SK-N-SH treated with all-trans-retinoic acid at 6 μM for 48 hours (cell line): ENCODE measurements at regions not wholly inside any gene's neighbourhood (a gene's known extent, or its start where the extent isn't known, plus 50 kb on each side); places are given as distances from the start of the nearest gene placed in this dataset.

Source experiments
- ARNTL ChIP-seq: fragments of 450-650 bp; formaldehyde crosslinking; IDR thresholded peaks from 2 replicates; pipeline ENCODE4 v1.5.0; 2020; ENCODE audit warnings: low read depth, mild to moderate bottlenecking, moderate library complexity, borderline replicate concordance
- ISL1 ChIP-seq: fragments of 250-450 bp; sonication (Bioruptor Pico); IDR thresholded peaks from 2 replicates; pipeline ENCODE4 v2.1.2; 2022; ENCODE audit warnings: mild to moderate bottlenecking, moderate library complexity
- PPARA ChIP-seq: fragments of 250-450 bp; sonication (Bioruptor Pico); IDR thresholded peaks from 2 replicates; pipeline ENCODE4 v1.5.0; 2020; ENCODE audit warnings: mild to moderate bottlenecking, borderline replicate concordance
- SNAI2 ChIP-seq: fragments of 250-450 bp; sonication (Bioruptor Pico); IDR thresholded peaks from 2 replicates; pipeline ENCODE4 v1.5.0; 2020; ENCODE audit warnings: mild to moderate bottlenecking, moderate library complexity
- TCF4 ChIP-seq: fragments of 250-450 bp; sonication (Bioruptor Pico); IDR thresholded peaks from 2 replicates; pipeline ENCODE4 v1.8.0; 2021; ENCODE audit warnings: mild to moderate bottlenecking, moderate library complexity, borderline replicate concordance
- TOX ChIP-seq: fragments of 250-450 bp; sonication (Bioruptor Pico); IDR thresholded peaks from 2 replicates; pipeline ENCODE4 v1.8.0; 2021; ENCODE audit warnings: mild to moderate bottlenecking, moderate library complexity, borderline replicate concordance
- ZFP30 ChIP-seq: fragments of 450-650 bp; formaldehyde crosslinking; IDR thresholded peaks from 2 replicates; pipeline ENCODE4 v1.5.0; 2022; ENCODE audit warnings: mild to moderate bottlenecking, moderate library complexity
- TF ChIP-seq, protein P1 (sequence below): fragments of 250-450 bp; sonication (Bioruptor Pico); IDR thresholded peaks from 2 replicates; pipeline ENCODE4 v1.8.0; 2020; ENCODE audit warnings: mild to moderate bottlenecking, moderate library complexity, borderline replicate concordance
- TF ChIP-seq, protein P2 (sequence below): fragments of 250-450 bp; sonication (Bioruptor Pico); IDR thresholded peaks from 2 replicates; pipeline ENCODE4 v1.5.1; 2021; ENCODE audit warnings: mild to moderate bottlenecking, moderate library complexity

DNA sequence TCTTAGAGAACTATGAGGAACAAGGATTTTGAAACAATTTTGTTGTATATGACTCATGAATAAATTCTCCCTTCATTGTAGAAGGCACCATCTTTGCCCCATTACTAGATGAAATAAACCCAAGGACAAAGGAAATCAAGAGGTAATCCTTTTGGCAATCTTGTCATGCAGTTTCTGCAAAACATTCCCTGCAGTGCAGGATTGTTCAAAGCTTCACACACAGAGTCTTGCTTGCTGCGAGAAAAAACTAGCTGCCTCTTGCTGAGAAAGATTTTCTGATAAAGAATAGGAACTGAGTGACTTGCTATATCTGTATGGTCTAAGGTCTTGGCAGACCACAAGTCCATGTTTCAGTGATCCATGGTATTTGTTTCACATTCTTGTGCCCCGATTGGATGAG, 657.4 kb upstream of the ADGRL4 start:
- no peak for TF ChIP-seq PPARA (CRISPR knock-in tag)
- TF ChIP-seq, protein P1, sequence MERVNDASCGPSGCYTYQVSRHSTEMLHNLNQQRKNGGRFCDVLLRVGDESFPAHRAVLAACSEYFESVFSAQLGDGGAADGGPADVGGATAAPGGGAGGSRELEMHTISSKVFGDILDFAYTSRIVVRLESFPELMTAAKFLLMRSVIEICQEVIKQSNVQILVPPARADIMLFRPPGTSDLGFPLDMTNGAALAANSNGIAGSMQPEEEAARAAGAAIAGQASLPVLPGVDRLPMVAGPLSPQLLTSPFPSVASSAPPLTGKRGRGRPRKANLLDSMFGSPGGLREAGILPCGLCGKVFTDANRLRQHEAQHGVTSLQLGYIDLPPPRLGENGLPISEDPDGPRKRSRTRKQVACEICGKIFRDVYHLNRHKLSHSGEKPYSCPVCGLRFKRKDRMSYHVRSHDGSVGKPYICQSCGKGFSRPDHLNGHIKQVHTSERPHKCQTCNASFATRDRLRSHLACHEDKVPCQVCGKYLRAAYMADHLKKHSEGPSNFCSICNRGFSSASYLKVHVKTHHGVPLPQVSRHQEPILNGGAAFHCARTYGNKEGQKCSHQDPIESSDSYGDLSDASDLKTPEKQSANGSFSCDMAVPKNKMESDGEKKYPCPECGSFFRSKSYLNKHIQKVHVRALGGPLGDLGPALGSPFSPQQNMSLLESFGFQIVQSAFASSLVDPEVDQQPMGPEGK = no peak
- no peak for TF ChIP-seq TCF4 (CRISPR knock-in tag)
- no peak for TF ChIP-seq ISL1 (CRISPR knock-in tag)
- TF ChIP-seq, protein P2, sequence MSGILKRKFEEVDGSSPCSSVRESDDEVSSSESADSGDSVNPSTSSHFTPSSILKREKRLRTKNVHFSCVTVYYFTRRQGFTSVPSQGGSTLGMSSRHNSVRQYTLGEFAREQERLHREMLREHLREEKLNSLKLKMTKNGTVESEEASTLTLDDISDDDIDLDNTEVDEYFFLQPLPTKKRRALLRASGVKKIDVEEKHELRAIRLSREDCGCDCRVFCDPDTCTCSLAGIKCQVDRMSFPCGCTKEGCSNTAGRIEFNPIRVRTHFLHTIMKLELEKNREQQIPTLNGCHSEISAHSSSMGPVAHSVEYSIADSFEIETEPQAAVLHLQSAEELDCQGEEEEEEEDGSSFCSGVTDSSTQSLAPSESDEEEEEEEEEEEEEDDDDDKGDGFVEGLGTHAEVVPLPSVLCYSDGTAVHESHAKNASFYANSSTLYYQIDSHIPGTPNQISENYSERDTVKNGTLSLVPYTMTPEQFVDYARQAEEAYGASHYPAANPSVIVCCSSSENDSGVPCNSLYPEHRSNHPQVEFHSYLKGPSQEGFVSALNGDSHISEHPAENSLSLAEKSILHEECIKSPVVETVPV (CRISPR knock-in tag) = no peak
- no peak for TF ChIP-seq ZFP30
- no peak for TF ChIP-seq ARNTL (CRISPR knock-in tag)
- no peak for TF ChIP-seq TOX (CRISPR knock-in tag)
- TF ChIP-seq SNAI2 (CRISPR knock-in tag) = no peak
